ENCODE measurements at regions not wholly inside any gene's neighbourhood (a gene's known extent, or its start where the extent isn't known, plus 50 kb on each side); places are given as distances from the start of the nearest gene placed in this dataset.

GRCh38 chrX:117215683-117216082 is 752.9 kb upstream of the CT83 start:
- no peak for DNase-seq (ENCODE audit: low read depth)
- TF ChIP-seq CTCF (IDR thresholded peaks at IDR 0.05; ENCODE audit: insufficient read depth, low read depth, low read length, missing control alignments), result no peak

GRCh38 chrX:117196481-117196880 is 733.7 kb upstream of the CT83 start:
- no peak for DNase-seq (ENCODE audit: low read depth)
- no peak for TF ChIP-seq CTCF (IDR thresholded peaks at IDR 0.05; ENCODE audit: insufficient read depth, low read depth, low read length, missing control alignments)
- H3K4me3 ChIP-seq (ENCODE audit: low read length), result no peak overlapping the region

More at GRCh38 chrX:117215683-117216082, 752.9 kb upstream of the CT83 start:
- no peak overlapping the region for H3K4me3 ChIP-seq (ENCODE audit: low read length)

GRCh38 chrX:117147249-117147648 is 684.5 kb upstream of the CT83 start:
- TF ChIP-seq CTCF (IDR thresholded peaks at IDR 0.05; ENCODE audit: insufficient read depth, low read depth, low read length, missing control alignments), result no peak
- H3K4me3 ChIP-seq (ENCODE audit: low read length), result no peak overlapping the region
- DNase-seq (ENCODE audit: low read depth), result no peak

- no peak overlapping the region for H3K4me3 ChIP-seq (ENCODE audit: low read length)
- no peak for DNase-seq (ENCODE audit: low read depth)
- no peak for TF ChIP-seq CTCF (IDR thresholded peaks at IDR 0.05; ENCODE audit: insufficient read depth, low read depth, low read length, missing control alignments)
Observed at GRCh38 chrX:117138070-117138469, 675.3 kb upstream of the CT83 start.

GRCh38 chrX:117134983-117135382 is 672.2 kb upstream of the CT83 start:
- no peak for TF ChIP-seq CTCF (IDR thresholded peaks at IDR 0.05; ENCODE audit: insufficient read depth, low read depth, low read length, missing control alignments)
- H3K4me3 ChIP-seq (ENCODE audit: low read length), result no peak overlapping the region
- no peak for DNase-seq (ENCODE audit: low read depth)

GRCh38 chrX:117120700-117121099 is 657.9 kb upstream of the CT83 start:
- no peak for DNase-seq (ENCODE audit: low read depth)
- H3K4me3 ChIP-seq (ENCODE audit: low read length), result no peak overlapping the region
- TF ChIP-seq CTCF (IDR thresholded peaks at IDR 0.05; ENCODE audit: insufficient read depth, low read depth, low read length, missing control alignments), result no peak

GRCh38 chrX:117096528-117096927 is 633.8 kb upstream of the CT83 start:
- DNase-seq (ENCODE audit: low read depth), result no peak
- TF ChIP-seq CTCF (IDR thresholded peaks at IDR 0.05; ENCODE audit: insufficient read depth, low read depth, low read length, missing control alignments), result no peak
- H3K4me3 ChIP-seq (ENCODE audit: low read length), result no peak overlapping the region
